ENCODE measurements at regions not wholly inside any gene's neighbourhood (a gene's known extent, or its start where the extent isn't known, plus 50 kb on each side); places are given as distances from the start of the nearest gene placed in this dataset.

- peaks cover 3 to 36% (median 21%) of the 10 kb centered on the region in 3 donors for H3K27me3 ChIP-seq (ENCODE audit: control insufficient read depth in 3 of 3, insufficient read depth in 3 of 3, low read length in 3 of 3)
- no peaks in the 10 kb centered on the region for H3K9me3 ChIP-seq (ENCODE audit: control insufficient read depth in 2 of 2, insufficient read depth in 1 of 2, low read depth in 1 of 2, low read length in 1 of 2)
- H3K4me3 ChIP-seq (ENCODE audit: low read depth in 1 of 3, low read length in 3 of 3), result no peak overlapping the region
- H3K27ac ChIP-seq (ENCODE audit: low read depth in 1 of 3, low read length in 2 of 3), result no peak overlapping the region
- H3K4me1 ChIP-seq (ENCODE audit: control insufficient read depth in 3 of 3, insufficient read depth in 2 of 3, low read depth in 1 of 3, low read length in 2 of 3), result no peaks in the 10 kb centered on the region
- H3K36me3 ChIP-seq (ENCODE audit: control insufficient read depth in 3 of 3, insufficient read depth in 2 of 3, low read depth in 1 of 3, low read length in 3 of 3), result no peaks in the 10 kb centered on the region
- FAIRE-seq (no peak), DNase-seq (no peak)
- 63 to 69% (median 67%) methylated on average over 4 of the region's 4 CpGs for WGBS, 3 donors
Measured at GRCh38 chr14:62118461-62118860, 356.2 kb downstream of the SNAPC1 start.

- DNase-seq (no peak), FAIRE-seq (no peak)
- Histone ChIP-seq H3K4me3 (ENCODE audit: low read depth in 1 of 3, low read length in 3 of 3) (no peak overlapping the region), H3K9me3 (ENCODE audit: control insufficient read depth in 2 of 2, insufficient read depth in 1 of 2, low read depth in 1 of 2, low read length in 1 of 2) (no peaks in the 10 kb centered on the region), H3K36me3 (ENCODE audit: control insufficient read depth in 3 of 3, insufficient read depth in 2 of 3, low read depth in 1 of 3, low read length in 3 of 3) (no peaks in the 10 kb centered on the region), H3K4me1 (ENCODE audit: control insufficient read depth in 3 of 3, insufficient read depth in 2 of 3, low read depth in 1 of 3, low read length in 2 of 3) (no peaks in the 10 kb centered on the region), H3K27ac (ENCODE audit: low read depth in 1 of 3, low read length in 2 of 3) (no peak overlapping the region), H3K27me3 (ENCODE audit: control insufficient read depth in 3 of 3, insufficient read depth in 3 of 3, low read length in 3 of 3) (peaks cover 3 to 36% (median 21%) of the 10 kb centered on the region in 3 donors)
- WGBS, 3 donors, result 72 to 77% (median 74%) methylated on average over 6 of the region's 6 CpGs
Measured at GRCh38 chr14:62118871-62119270, 356.7 kb downstream of the SNAPC1 start.

- DNase-seq (no peak), FAIRE-seq (no peak)
- H3K36me3 ChIP-seq (ENCODE audit: control insufficient read depth in 3 of 3, insufficient read depth in 2 of 3, low read depth in 1 of 3, low read length in 3 of 3), result no peaks in the 10 kb centered on the region
- H3K4me3 ChIP-seq (ENCODE audit: low read depth in 1 of 3, low read length in 3 of 3), result no peak overlapping the region
- H3K27ac ChIP-seq (ENCODE audit: low read depth in 1 of 3, low read length in 2 of 3), result no peak overlapping the region
- 39 to 65% (median 56%) methylated on average over 2 of the region's 2 CpGs for WGBS, 3 donors
- peaks cover 0 to 6% (median 4%) of the 10 kb centered on the region in 3 donors for H3K27me3 ChIP-seq (ENCODE audit: control insufficient read depth in 3 of 3, insufficient read depth in 3 of 3, low read length in 3 of 3)
- no peaks in the 10 kb centered on the region for H3K4me1 ChIP-seq (ENCODE audit: control insufficient read depth in 3 of 3, insufficient read depth in 2 of 3, low read depth in 1 of 3, low read length in 2 of 3)
- H3K9me3 ChIP-seq (ENCODE audit: control insufficient read depth in 2 of 2, insufficient read depth in 1 of 2, low read depth in 1 of 2, low read length in 1 of 2), result no peaks in the 10 kb centered on the region
Measured at GRCh38 chr14:62123961-62124360, 361.7 kb downstream of the SNAPC1 start.

- DNase-seq, result no peak
- Histone ChIP-seq H3K4me1 (ENCODE audit: control insufficient read depth in 3 of 3, insufficient read depth in 2 of 3, low read depth in 1 of 3, low read length in 2 of 3) (no peaks in the 10 kb centered on the region), H3K27ac (ENCODE audit: low read depth in 1 of 3, low read length in 2 of 3) (no peak overlapping the region), H3K4me3 (ENCODE audit: low read depth in 1 of 3, low read length in 3 of 3) (no peak overlapping the region), H3K36me3 (ENCODE audit: control insufficient read depth in 3 of 3, insufficient read depth in 2 of 3, low read depth in 1 of 3, low read length in 3 of 3) (no peaks in the 10 kb centered on the region), H3K27me3 (ENCODE audit: control insufficient read depth in 3 of 3, insufficient read depth in 3 of 3, low read length in 3 of 3) (peaks cover 0 to 6% (median 3%) of the 10 kb centered on the region in 3 donors), H3K9me3 (ENCODE audit: control insufficient read depth in 2 of 2, insufficient read depth in 1 of 2, low read depth in 1 of 2, low read length in 1 of 2) (no peaks in the 10 kb centered on the region)
- FAIRE-seq, result no peak
Measured at GRCh38 chr14:62125793-62126192, 363.6 kb downstream of the SNAPC1 start.

GRCh38 chr14:62126879-62127478 is 364.8 kb downstream of the SNAPC1 start:
- Histone ChIP-seq H3K4me3 (ENCODE audit: low read depth in 1 of 3, low read length in 3 of 3) (no peak overlapping the region), H3K27me3 (ENCODE audit: control insufficient read depth in 3 of 3, insufficient read depth in 3 of 3, low read length in 3 of 3) (peaks cover 0 to 5% (median 2%) of the 10 kb centered on the region in 3 donors), H3K9me3 (ENCODE audit: control insufficient read depth in 2 of 2, insufficient read depth in 1 of 2, low read depth in 1 of 2, low read length in 1 of 2) (no peaks in the 10 kb centered on the region), H3K27ac (ENCODE audit: low read depth in 1 of 3, low read length in 2 of 3) (no peak overlapping the region), H3K36me3 (ENCODE audit: control insufficient read depth in 3 of 3, insufficient read depth in 2 of 3, low read depth in 1 of 3, low read length in 3 of 3) (no peaks in the 10 kb centered on the region), H3K4me1 (ENCODE audit: control insufficient read depth in 3 of 3, insufficient read depth in 2 of 3, low read depth in 1 of 3, low read length in 2 of 3) (no peaks in the 10 kb centered on the region)
- DNase-seq (peak; percentile 52 to 54), FAIRE-seq (no peak)
- 9 to 14% (median 10%) methylated on average over 7 of the region's 7 CpGs for WGBS, 3 donors

GRCh38 chr14:62130441-62130840 is 368.2 kb downstream of the SNAPC1 start:
- H3K27me3 ChIP-seq (ENCODE audit: control insufficient read depth in 3 of 3, insufficient read depth in 3 of 3, low read length in 3 of 3), result peaks cover 0 to 6% (median 2%) of the 10 kb centered on the region in 3 donors
- no peak overlapping the region for H3K4me3 ChIP-seq (ENCODE audit: low read depth in 1 of 3, low read length in 3 of 3)
- H3K9me3 ChIP-seq (ENCODE audit: control insufficient read depth in 2 of 2, insufficient read depth in 1 of 2, low read depth in 1 of 2, low read length in 1 of 2), result no peaks in the 10 kb centered on the region
- 71 to 83% (median 71%) methylated on average over 4 of the region's 4 CpGs for whole genome bisulfite sequencing, 3 donors
- H3K4me1 ChIP-seq (ENCODE audit: control insufficient read depth in 3 of 3, insufficient read depth in 2 of 3, low read depth in 1 of 3, low read length in 2 of 3), result no peaks in the 10 kb centered on the region
- no peak overlapping the region for H3K27ac ChIP-seq (ENCODE audit: low read depth in 1 of 3, low read length in 2 of 3)
- no peak for DNase-seq
- no peaks in the 10 kb centered on the region for H3K36me3 ChIP-seq (ENCODE audit: control insufficient read depth in 3 of 3, insufficient read depth in 2 of 3, low read depth in 1 of 3, low read length in 3 of 3)
- FAIRE-seq, result no peak

GRCh38 chr14:62133776-62134550 is 371.7 kb downstream of the SNAPC1 start:
- Histone ChIP-seq H3K4me1 (ENCODE audit: control insufficient read depth in 3 of 3, insufficient read depth in 2 of 3, low read depth in 1 of 3, low read length in 2 of 3) (no peaks in the 10 kb centered on the region), H3K27me3 (ENCODE audit: control insufficient read depth in 3 of 3, insufficient read depth in 3 of 3, low read length in 3 of 3) (peaks cover 0 to 6% (median 2%) of the 10 kb centered on the region in 3 donors), H3K9me3 (ENCODE audit: control insufficient read depth in 2 of 2, insufficient read depth in 1 of 2, low read depth in 1 of 2, low read length in 1 of 2) (no peaks in the 10 kb centered on the region), H3K27ac (ENCODE audit: low read depth in 1 of 3, low read length in 2 of 3) (no peak overlapping the region), H3K4me3 (ENCODE audit: low read depth in 1 of 3, low read length in 3 of 3) (no peak overlapping the region), H3K36me3 (ENCODE audit: control insufficient read depth in 3 of 3, insufficient read depth in 2 of 3, low read depth in 1 of 3, low read length in 3 of 3) (no peaks in the 10 kb centered on the region)
- WGBS, 3 donors, result 6 to 24% (median 20%) methylated on average over 1 of the region's 1 CpG
- no peak for FAIRE-seq
- DNase-seq, result no peak

- Histone ChIP-seq H3K4me1 (ENCODE audit: control insufficient read depth in 3 of 3, insufficient read depth in 2 of 3, low read depth in 1 of 3, low read length in 2 of 3) (no peaks in the 10 kb centered on the region), H3K27ac (ENCODE audit: low read depth in 1 of 3, low read length in 2 of 3) (no peak overlapping the region), H3K4me3 (ENCODE audit: low read depth in 1 of 3, low read length in 3 of 3) (no peak overlapping the region), H3K36me3 (ENCODE audit: control insufficient read depth in 3 of 3, insufficient read depth in 2 of 3, low read depth in 1 of 3, low read length in 3 of 3) (no peaks in the 10 kb centered on the region), H3K27me3 (ENCODE audit: control insufficient read depth in 3 of 3, insufficient read depth in 3 of 3, low read length in 3 of 3) (peaks cover 0 to 2% (median 0%) of the 10 kb centered on the region in 3 donors), H3K9me3 (ENCODE audit: control insufficient read depth in 2 of 2, insufficient read depth in 1 of 2, low read depth in 1 of 2, low read length in 1 of 2) (no peaks in the 10 kb centered on the region)
- FAIRE-seq (no peak), DNase-seq (no peak)
- 17 to 54% (median 42%) methylated on average over 1 of the region's 1 CpG for WGBS, 3 donors
Measured at GRCh38 chr14:62138593-62138992, 376.4 kb downstream of the SNAPC1 start.

Measured in small intestine (tissue), 7 donors.